ENCODE measurements at regions not wholly inside any gene's neighbourhood (a gene's known extent, or its start where the extent isn't known, plus 50 kb on each side); places are given as distances from the start of the nearest gene placed in this dataset.

DNA sequence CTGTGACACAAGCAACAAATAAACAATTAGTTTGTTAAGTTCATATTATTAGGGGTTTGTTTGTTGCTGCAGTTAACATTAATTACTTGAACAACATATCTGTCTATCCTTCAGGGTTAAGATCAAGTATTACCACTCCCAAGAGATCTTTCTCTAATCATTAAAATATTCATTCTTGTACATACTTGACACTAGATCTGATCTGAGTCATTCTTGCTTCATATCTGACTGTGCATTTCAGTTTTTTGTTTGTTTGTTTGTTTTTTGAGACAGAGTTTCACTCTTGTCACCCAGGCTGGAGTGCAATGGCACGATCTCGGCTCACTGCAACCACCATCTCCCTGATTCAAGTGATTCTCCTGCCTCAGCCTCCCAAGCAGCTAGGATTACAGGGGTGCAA is 613.3 kb upstream of the PLXNA2 start (continued):
- TF ChIP-seq, protein P1, sequence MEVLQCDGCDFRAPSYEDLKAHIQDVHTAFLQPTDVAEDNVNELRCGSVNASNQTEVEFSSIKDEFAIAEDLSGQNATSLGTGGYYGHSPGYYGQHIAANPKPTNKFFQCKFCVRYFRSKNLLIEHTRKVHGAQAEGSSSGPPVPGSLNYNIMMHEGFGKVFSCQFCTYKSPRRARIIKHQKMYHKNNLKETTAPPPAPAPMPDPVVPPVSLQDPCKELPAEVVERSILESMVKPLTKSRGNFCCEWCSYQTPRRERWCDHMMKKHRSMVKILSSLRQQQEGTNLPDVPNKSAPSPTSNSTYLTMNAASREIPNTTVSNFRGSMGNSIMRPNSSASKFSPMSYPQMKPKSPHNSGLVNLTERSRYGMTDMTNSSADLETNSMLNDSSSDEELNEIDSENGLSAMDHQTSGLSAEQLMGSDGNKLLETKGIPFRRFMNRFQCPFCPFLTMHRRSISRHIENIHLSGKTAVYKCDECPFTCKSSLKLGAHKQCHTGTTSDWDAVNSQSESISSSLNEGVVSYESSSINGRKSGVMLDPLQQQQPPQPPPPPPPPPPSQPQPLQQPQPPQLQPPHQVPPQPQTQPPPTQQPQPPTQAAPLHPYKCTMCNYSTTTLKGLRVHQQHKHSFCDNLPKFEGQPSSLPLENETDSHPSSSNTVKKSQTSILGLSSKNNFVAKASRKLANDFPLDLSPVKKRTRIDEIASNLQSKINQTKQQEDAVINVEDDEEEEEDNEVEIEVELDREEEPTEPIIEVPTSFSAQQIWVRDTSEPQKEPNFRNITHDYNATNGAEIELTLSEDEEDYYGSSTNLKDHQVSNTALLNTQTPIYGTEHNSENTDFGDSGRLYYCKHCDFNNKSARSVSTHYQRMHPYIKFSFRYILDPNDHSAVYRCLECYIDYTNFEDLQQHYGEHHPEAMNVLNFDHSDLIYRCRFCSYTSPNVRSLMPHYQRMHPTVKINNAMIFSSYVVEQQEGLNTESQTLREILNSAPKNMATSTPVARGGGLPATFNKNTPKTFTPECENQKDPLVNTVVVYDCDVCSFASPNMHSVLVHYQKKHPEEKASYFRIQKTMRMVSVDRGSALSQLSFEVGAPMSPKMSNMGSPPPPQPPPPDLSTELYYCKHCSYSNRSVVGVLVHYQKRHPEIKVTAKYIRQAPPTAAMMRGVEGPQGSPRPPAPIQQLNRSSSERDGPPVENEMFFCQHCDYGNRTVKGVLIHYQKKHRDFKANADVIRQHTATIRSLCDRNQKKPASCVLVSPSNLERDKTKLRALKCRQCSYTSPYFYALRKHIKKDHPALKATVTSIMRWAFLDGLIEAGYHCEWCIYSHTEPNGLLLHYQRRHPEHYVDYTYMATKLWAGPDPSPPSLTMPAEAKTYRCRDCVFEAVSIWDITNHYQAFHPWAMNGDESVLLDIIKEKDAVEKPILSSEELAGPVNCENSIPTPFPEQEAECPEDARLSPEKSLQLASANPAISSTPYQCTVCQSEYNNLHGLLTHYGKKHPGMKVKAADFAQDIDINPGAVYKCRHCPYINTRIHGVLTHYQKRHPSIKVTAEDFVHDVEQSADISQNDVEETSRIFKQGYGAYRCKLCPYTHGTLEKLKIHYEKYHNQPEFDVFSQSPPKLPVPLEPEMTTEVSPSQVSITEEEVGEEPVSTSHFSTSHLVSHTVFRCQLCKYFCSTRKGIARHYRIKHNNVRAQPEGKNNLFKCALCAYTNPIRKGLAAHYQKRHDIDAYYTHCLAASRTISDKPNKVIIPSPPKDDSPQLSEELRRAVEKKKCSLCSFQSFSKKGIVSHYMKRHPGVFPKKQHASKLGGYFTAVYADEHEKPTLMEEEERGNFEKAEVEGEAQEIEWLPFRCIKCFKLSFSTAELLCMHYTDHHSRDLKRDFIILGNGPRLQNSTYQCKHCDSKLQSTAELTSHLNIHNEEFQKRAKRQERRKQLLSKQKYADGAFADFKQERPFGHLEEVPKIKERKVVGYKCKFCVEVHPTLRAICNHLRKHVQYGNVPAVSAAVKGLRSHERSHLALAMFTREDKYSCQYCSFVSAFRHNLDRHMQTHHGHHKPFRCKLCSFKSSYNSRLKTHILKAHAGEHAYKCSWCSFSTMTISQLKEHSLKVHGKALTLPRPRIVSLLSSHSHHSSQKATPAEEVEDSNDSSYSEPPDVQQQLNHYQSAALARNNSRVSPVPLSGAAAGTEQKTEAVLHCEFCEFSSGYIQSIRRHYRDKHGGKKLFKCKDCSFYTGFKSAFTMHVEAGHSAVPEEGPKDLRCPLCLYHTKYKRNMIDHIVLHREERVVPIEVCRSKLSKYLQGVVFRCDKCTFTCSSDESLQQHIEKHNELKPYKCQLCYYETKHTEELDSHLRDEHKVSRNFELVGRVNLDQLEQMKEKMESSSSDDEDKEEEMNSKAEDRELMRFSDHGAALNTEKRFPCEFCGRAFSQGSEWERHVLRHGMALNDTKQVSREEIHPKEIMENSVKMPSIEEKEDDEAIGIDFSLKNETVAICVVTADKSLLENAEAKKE (CRISPR knock-in tag; IDR thresholded peaks at IDR 0.05), result no peak
- TF ChIP-seq EZH2 (IDR thresholded peaks at IDR 0.05; ENCODE audit: low read depth, unreplicated experiment), result no peak
- no peak for TF ChIP-seq JUNB (IDR thresholded peaks at IDR 0.05; ENCODE audit: unreplicated experiment)
- no peak for TF ChIP-seq NANOG (IDR thresholded peaks at IDR 0.05; ENCODE audit: borderline replicate concordance)

DNA sequence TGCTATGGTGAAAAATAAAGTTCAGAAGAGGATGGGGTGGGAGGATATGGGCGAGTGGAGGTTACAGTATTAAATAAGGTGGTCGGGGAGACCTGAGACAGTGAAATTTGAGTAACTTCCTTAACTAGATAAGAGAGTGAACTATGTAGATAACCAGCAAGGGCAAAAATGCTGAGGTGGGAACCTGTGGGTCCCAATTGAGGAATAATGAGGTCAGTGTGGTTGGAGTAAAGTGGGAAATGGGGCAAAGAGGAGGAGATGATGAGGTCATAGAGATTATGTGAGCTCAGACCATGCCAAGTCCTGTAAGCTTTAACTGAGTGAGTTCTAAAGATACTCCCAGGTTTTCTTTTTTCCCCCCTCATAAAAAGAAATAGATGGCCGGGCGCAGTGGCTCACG is 614.6 kb upstream of the PLXNA2 start:
- H3K4me3 Mint-ChIP-seq, result no peak overlapping the region
- Histone ChIP-seq H3F3A (replicated peaks; ENCODE audit: low read depth) (no peaks in the 10 kb centered on the region), H3K4me1 (ENCODE audit: insufficient read depth) (no peaks in the 10 kb centered on the region), H3K9me2 (ENCODE audit: insufficient read depth) (0 out of 2 replicates have a peak, but pooled peaks cover 3% of the 10 kb centered on the region), H3K27me3 (ENCODE audit: insufficient read depth) (no peaks in the 10 kb centered on the region), H3K4me3 (no peak overlapping the region), H2AFZ (no peak overlapping the region), H3K79me2 (replicated peaks; ENCODE audit: insufficient read depth) (no peaks in the 10 kb centered on the region), H4K20me1 (replicated peaks; ENCODE audit: insufficient read depth) (no peaks in the 10 kb centered on the region), H3K4me2 (no peak overlapping the region), H3K36me3 (ENCODE audit: insufficient read depth) (no peaks in the 10 kb centered on the region), H3K27ac (ENCODE audit: low read depth) (no peak overlapping the region)
- H3K9me3 Mint-ChIP-seq, result no peaks in the 10 kb centered on the region; the same call in 2 of the 3 replicates
- H3K4me1 Mint-ChIP-seq, result no peaks in the 10 kb centered on the region
- no peaks in the 10 kb centered on the region for H3K27me3 Mint-ChIP-seq (ENCODE audit: insufficient read depth, low read depth, poor library complexity)
- no peaks in the 10 kb centered on the region for H3K36me3 Mint-ChIP-seq (ENCODE audit: low read depth)
- no peak overlapping the region for H3K27ac Mint-ChIP-seq
- ATAC-seq (no peak), DNase-seq (ENCODE audit: low spot score) (no peak)
- TF ChIP-seq EZH2 (IDR thresholded peaks at IDR 0.05; ENCODE audit: low read depth, unreplicated experiment) (no peak), POLR2AphosphoS5 (IDR thresholded peaks at IDR 0.05; ENCODE audit: low read depth) (no peak)
- TF ChIP-seq, protein P1 (CRISPR knock-in tag; IDR thresholded peaks at IDR 0.05), result no peak
- TF ChIP-seq, protein P2, sequence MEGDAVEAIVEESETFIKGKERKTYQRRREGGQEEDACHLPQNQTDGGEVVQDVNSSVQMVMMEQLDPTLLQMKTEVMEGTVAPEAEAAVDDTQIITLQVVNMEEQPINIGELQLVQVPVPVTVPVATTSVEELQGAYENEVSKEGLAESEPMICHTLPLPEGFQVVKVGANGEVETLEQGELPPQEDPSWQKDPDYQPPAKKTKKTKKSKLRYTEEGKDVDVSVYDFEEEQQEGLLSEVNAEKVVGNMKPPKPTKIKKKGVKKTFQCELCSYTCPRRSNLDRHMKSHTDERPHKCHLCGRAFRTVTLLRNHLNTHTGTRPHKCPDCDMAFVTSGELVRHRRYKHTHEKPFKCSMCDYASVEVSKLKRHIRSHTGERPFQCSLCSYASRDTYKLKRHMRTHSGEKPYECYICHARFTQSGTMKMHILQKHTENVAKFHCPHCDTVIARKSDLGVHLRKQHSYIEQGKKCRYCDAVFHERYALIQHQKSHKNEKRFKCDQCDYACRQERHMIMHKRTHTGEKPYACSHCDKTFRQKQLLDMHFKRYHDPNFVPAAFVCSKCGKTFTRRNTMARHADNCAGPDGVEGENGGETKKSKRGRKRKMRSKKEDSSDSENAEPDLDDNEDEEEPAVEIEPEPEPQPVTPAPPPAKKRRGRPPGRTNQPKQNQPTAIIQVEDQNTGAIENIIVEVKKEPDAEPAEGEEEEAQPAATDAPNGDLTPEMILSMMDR (conservative IDR thresholded peaks at IDR 0.05; ENCODE audit: low read depth in 2 of 2), result no peak
- TF ChIP-seq, protein P3, sequence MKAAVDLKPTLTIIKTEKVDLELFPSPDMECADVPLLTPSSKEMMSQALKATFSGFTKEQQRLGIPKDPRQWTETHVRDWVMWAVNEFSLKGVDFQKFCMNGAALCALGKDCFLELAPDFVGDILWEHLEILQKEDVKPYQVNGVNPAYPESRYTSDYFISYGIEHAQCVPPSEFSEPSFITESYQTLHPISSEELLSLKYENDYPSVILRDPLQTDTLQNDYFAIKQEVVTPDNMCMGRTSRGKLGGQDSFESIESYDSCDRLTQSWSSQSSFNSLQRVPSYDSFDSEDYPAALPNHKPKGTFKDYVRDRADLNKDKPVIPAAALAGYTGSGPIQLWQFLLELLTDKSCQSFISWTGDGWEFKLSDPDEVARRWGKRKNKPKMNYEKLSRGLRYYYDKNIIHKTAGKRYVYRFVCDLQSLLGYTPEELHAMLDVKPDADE (IDR thresholded peaks at IDR 0.05), result no peak

Data from GM23338 (cell line).